Fibroblast of lung (primary cell): ENCODE measurements at regions not wholly inside any gene's neighbourhood (a gene's known extent, or its start where the extent isn't known, plus 50 kb on each side); places are given as distances from the start of the nearest gene placed in this dataset.

ENCODE experiments used
- DNase-seq, 2 donors: peaks; one replicate each; pipeline versions ENCODE4 v3.0.0 to v3.0.0-alpha.2; 2010; ENCODE audit warnings: low read depth in 2 of 2
- H2AFZ ChIP-seq: 2 replicates; pipeline ENCODE4 v1.5.1; 2012; ENCODE audit warnings: low read length, control low read depth, inconsistent platforms
- H3K27ac ChIP-seq: 2 replicates; pipeline ENCODE4 v1.5.1; 2011; ENCODE audit warnings: low read length, control low read depth; ENCODE audit not compliant: insufficient read depth
- H3K27me3 ChIP-seq: 2 replicates; pipeline ENCODE4 v1.5.1; 2011; ENCODE audit warnings: mild to moderate bottlenecking, low read length; ENCODE audit not compliant: control insufficient read depth, insufficient read depth
- H3K36me3 ChIP-seq: 2 replicates; pipeline ENCODE4 v1.5.1; 2011; ENCODE audit warnings: low read length; ENCODE audit not compliant: control insufficient read depth, insufficient read depth
- H3K4me1 ChIP-seq: 2 replicates; pipeline ENCODE4 v1.5.1; 2011; ENCODE audit warnings: low read length; ENCODE audit not compliant: control insufficient read depth, insufficient read depth; ENCODE audit errors: extremely low read depth
- H3K4me2 ChIP-seq: 2 replicates; pipeline ENCODE4 v1.5.1; 2011; ENCODE audit warnings: low read length, control low read depth; ENCODE audit not compliant: insufficient read depth; ENCODE audit errors: extremely low read depth
- H3K4me3 ChIP-seq, 4 experiments: fragments of 200-600 bp in 1 of 4; sonication (generic) in 1 of 4; replicated peaks in 1 of 4; 2 replicates each; pipeline ENCODE4 v1.5.1; 2011 to 2016; ENCODE audit warnings: low read length in 4 of 4, low read depth in 3 of 4, mild to moderate bottlenecking in 3 of 4, control low read depth in 2 of 4, inconsistent platforms in 1 of 4, mixed read lengths in 1 of 4; ENCODE audit not compliant: insufficient read depth in 1 of 4; ENCODE audit errors: control extremely low read depth in 1 of 4
- H3K79me2 ChIP-seq: 2 replicates; pipeline ENCODE4 v1.5.1; 2012; ENCODE audit warnings: mild to moderate bottlenecking, low read length, inconsistent platforms; ENCODE audit not compliant: control insufficient read depth, insufficient read depth
- H3K9ac ChIP-seq: 2 replicates; pipeline ENCODE4 v1.5.1; 2011; ENCODE audit warnings: mild to moderate bottlenecking, low read length, control low read depth; ENCODE audit not compliant: insufficient read depth
- H3K9me3 ChIP-seq: 2 replicates; pipeline ENCODE4 v1.5.1; 2012; ENCODE audit warnings: low read depth, low read length; ENCODE audit not compliant: control insufficient read depth, insufficient read depth
- H4K20me1 ChIP-seq: 2 replicates; pipeline ENCODE4 v1.5.1; 2011; ENCODE audit warnings: low read length; ENCODE audit not compliant: control insufficient read depth, insufficient read depth; ENCODE audit errors: extremely low read depth
- CTCF ChIP-seq, 2 donors: IDR thresholded peaks in 1 of 2; conservative IDR thresholded peaks in 1 of 2; 1 replicate in 1 of 2; 2 replicates in 1 of 2; pipeline ENCODE4 v1.5.1; 2011 to 2012; ENCODE audit warnings: low read length in 2 of 2, control low read depth in 1 of 2, inconsistent platforms in 1 of 2, low read depth in 1 of 2, mild to moderate bottlenecking in 1 of 2
- EZH2 ChIP-seq: IDR thresholded peaks from 2 replicates; pipeline ENCODE4 v1.5.1; 2012; ENCODE audit warnings: low read length, control low read depth, mild to moderate bottlenecking; ENCODE audit errors: missing control alignments

DNA sequence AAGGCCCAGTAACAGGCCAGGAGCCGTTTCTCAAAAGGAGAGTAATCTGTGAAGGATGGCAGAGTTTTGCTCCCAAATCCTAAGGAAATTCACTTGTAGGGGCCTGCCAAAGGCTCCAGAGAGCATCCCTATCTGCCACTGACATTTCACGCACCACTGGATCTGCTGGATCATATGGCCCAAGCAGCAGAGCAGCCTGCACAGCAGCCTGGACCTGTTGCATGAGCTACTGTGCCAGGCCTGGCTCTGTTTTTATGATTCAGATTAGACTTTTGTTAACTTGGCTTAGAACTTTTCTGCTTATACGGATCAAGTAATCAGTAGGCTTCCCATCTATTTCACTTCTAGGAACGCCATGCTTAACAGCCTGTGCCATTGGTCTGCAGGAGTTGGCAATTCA, 70.7 kb downstream of the CHRD start:
- Histone ChIP-seq H4K20me1 (no peaks in the 10 kb centered on the region), H2AFZ (no peak overlapping the region), H3K79me2 (no peaks in the 10 kb centered on the region), H3K27ac (no peak overlapping the region), H3K9ac (no peak overlapping the region), H3K4me3 (no peak overlapping the region), H3K27me3 (no peaks in the 10 kb centered on the region), H3K4me1 (peaks cover 2% of the 10 kb centered on the region), H3K36me3 (no peaks in the 10 kb centered on the region), H3K4me2 (no peak overlapping the region), H3K9me3 (no peaks in the 10 kb centered on the region)
- DNase-seq = no peak
- TF ChIP-seq CTCF (conservative IDR thresholded peaks at IDR 0.05 in 1 of 2, IDR thresholded peaks at IDR 0.05 in 1 of 2; ENCODE audit: low read depth in 1 of 2, low read length in 2 of 2) (no peak), EZH2 (no peak)

GRCh38 chr3:184453296-184453695, 73.4 kb downstream of the CHRD start:
- H3K36me3 ChIP-seq = no peaks in the 10 kb centered on the region
- H3K9me3 ChIP-seq = no peaks in the 10 kb centered on the region
- H4K20me1 ChIP-seq = no peaks in the 10 kb centered on the region
- H3K9ac ChIP-seq = no peak overlapping the region
- H3K4me2 ChIP-seq = no peak overlapping the region
- H3K27ac ChIP-seq = no peak overlapping the region
- H3K4me3 ChIP-seq = no peak overlapping the region
- no peak overlapping the region for H2AFZ ChIP-seq
- H3K27me3 ChIP-seq = no peaks in the 10 kb centered on the region
- DNase-seq = peak in 1 of 2 donors; percentile 60
- peaks cover 2% of the 10 kb centered on the region for H3K4me1 ChIP-seq
- TF ChIP-seq EZH2 (no peak), CTCF (conservative IDR thresholded peaks at IDR 0.05 in 1 of 2, IDR thresholded peaks at IDR 0.05 in 1 of 2; ENCODE audit: low read depth in 1 of 2, low read length in 2 of 2) (no peak)
- H3K79me2 ChIP-seq = no peaks in the 10 kb centered on the region

GRCh38 chr3:184455991-184456390, 76.1 kb downstream of the CHRD start:
- Histone ChIP-seq H3K4me3 (no peak overlapping the region), H3K27ac (no peak overlapping the region), H2AFZ (no peak overlapping the region), H3K9me3 (no peaks in the 10 kb centered on the region), H3K79me2 (no peaks in the 10 kb centered on the region), H3K27me3 (no peaks in the 10 kb centered on the region), H3K9ac (no peak overlapping the region), H4K20me1 (no peaks in the 10 kb centered on the region), H3K4me1 (no peaks in the 10 kb centered on the region), H3K36me3 (no peaks in the 10 kb centered on the region), H3K4me2 (no peak overlapping the region)
- no peak for TF ChIP-seq CTCF (conservative IDR thresholded peaks at IDR 0.05 in 1 of 2, IDR thresholded peaks at IDR 0.05 in 1 of 2; ENCODE audit: low read depth in 1 of 2, low read length in 2 of 2)
- TF ChIP-seq EZH2 = no peak
- no peak for DNase-seq
